ENCODE measurements at regions not wholly inside any gene's neighbourhood (a gene's known extent, or its start where the extent isn't known, plus 50 kb on each side); places are given as distances from the start of the nearest gene placed in this dataset.

GRCh38 chr12:39006286-39006685 lies 100.9 kb upstream of the CPNE8 start:
- no peak for TF ChIP-seq CTCF (IDR thresholded peaks at IDR 0.05; ENCODE audit: extremely low read depth, low read depth, low read length)
- no peak overlapping the region for H3K27ac ChIP-seq (ENCODE audit: low read depth, low read length)
- no peaks in the 10 kb centered on the region for H3K79me2 ChIP-seq (ENCODE audit: insufficient read depth, low read length)
- no peaks in the 10 kb centered on the region for H3K9me3 ChIP-seq (ENCODE audit: low read depth, low read length)
- DNase-seq (ENCODE audit: insufficient read length, low spot score, missing footprints), result no peak
- H2AFZ ChIP-seq (ENCODE audit: low read length), result no peak overlapping the region
- no peaks in the 10 kb centered on the region for H3K27me3 ChIP-seq (ENCODE audit: insufficient read depth, low read length)
- no peaks in the 10 kb centered on the region for H3K36me3 ChIP-seq (ENCODE audit: insufficient read depth, low read length)
- H3K4me2 ChIP-seq (ENCODE audit: insufficient read depth, low read length), result no peak overlapping the region
- H3K4me3 ChIP-seq (ENCODE audit: insufficient read depth, low read length), result no peak overlapping the region
- H4K20me1 ChIP-seq (ENCODE audit: insufficient read depth, low read length), result no peaks in the 10 kb centered on the region
- no peaks in the 10 kb centered on the region for H3K4me1 ChIP-seq (ENCODE audit: insufficient read depth, low read length)

GRCh38 chr12:39005671-39006070 lies 100.3 kb upstream of the CPNE8 start:
- Histone ChIP-seq H3K36me3 (ENCODE audit: insufficient read depth, low read length) (no peaks in the 10 kb centered on the region), H2AFZ (ENCODE audit: low read length) (no peak overlapping the region), H3K27ac (ENCODE audit: low read depth, low read length) (no peak overlapping the region), H3K4me3 (ENCODE audit: insufficient read depth, low read length) (no peak overlapping the region), H3K9me3 (ENCODE audit: low read depth, low read length) (no peaks in the 10 kb centered on the region), H4K20me1 (ENCODE audit: insufficient read depth, low read length) (no peaks in the 10 kb centered on the region), H3K4me2 (ENCODE audit: insufficient read depth, low read length) (no peak overlapping the region), H3K27me3 (ENCODE audit: insufficient read depth, low read length) (no peaks in the 10 kb centered on the region), H3K4me1 (ENCODE audit: insufficient read depth, low read length) (no peaks in the 10 kb centered on the region), H3K79me2 (ENCODE audit: insufficient read depth, low read length) (no peaks in the 10 kb centered on the region)
- TF ChIP-seq CTCF (IDR thresholded peaks at IDR 0.05; ENCODE audit: extremely low read depth, low read depth, low read length), result no peak
- no peak for DNase-seq (ENCODE audit: insufficient read length, low spot score, missing footprints)

GRCh38 chr12:39003541-39004155 lies 98.3 kb upstream of the CPNE8 start:
- H3K27me3 ChIP-seq (ENCODE audit: insufficient read depth, low read length), result no peaks in the 10 kb centered on the region
- no peak overlapping the region for H2AFZ ChIP-seq (ENCODE audit: low read length)
- H3K27ac ChIP-seq (ENCODE audit: low read depth, low read length), result no peak overlapping the region
- no peak overlapping the region for H3K4me3 ChIP-seq (ENCODE audit: insufficient read depth, low read length)
- no peaks in the 10 kb centered on the region for H4K20me1 ChIP-seq (ENCODE audit: insufficient read depth, low read length)
- no peaks in the 10 kb centered on the region for H3K36me3 ChIP-seq (ENCODE audit: insufficient read depth, low read length)
- no peaks in the 10 kb centered on the region for H3K4me1 ChIP-seq (ENCODE audit: insufficient read depth, low read length)
- DNase-seq (ENCODE audit: insufficient read length, low spot score, missing footprints), result no peak
- no peak overlapping the region for H3K4me2 ChIP-seq (ENCODE audit: insufficient read depth, low read length)
- no peaks in the 10 kb centered on the region for H3K9me3 ChIP-seq (ENCODE audit: low read depth, low read length)
- no peaks in the 10 kb centered on the region for H3K79me2 ChIP-seq (ENCODE audit: insufficient read depth, low read length)
- TF ChIP-seq CTCF (IDR thresholded peaks at IDR 0.05; ENCODE audit: extremely low read depth, low read depth, low read length), result no peak

GRCh38 chr12:39000370-39000769 lies 95.0 kb upstream of the CPNE8 start:
- no peak overlapping the region for H3K27ac ChIP-seq (ENCODE audit: low read depth, low read length)
- no peak overlapping the region for H3K4me3 ChIP-seq (ENCODE audit: insufficient read depth, low read length)
- H2AFZ ChIP-seq (ENCODE audit: low read length), result no peak overlapping the region
- no peak for DNase-seq (ENCODE audit: insufficient read length, low spot score, missing footprints)
- no peaks in the 10 kb centered on the region for H4K20me1 ChIP-seq (ENCODE audit: insufficient read depth, low read length)
- H3K4me2 ChIP-seq (ENCODE audit: insufficient read depth, low read length), result no peak overlapping the region
- H3K79me2 ChIP-seq (ENCODE audit: insufficient read depth, low read length), result no peaks in the 10 kb centered on the region
- no peaks in the 10 kb centered on the region for H3K4me1 ChIP-seq (ENCODE audit: insufficient read depth, low read length)
- H3K36me3 ChIP-seq (ENCODE audit: insufficient read depth, low read length), result no peaks in the 10 kb centered on the region
- H3K9me3 ChIP-seq (ENCODE audit: low read depth, low read length), result no peaks in the 10 kb centered on the region
- no peaks in the 10 kb centered on the region for H3K27me3 ChIP-seq (ENCODE audit: insufficient read depth, low read length)
- TF ChIP-seq CTCF (IDR thresholded peaks at IDR 0.05; ENCODE audit: extremely low read depth, low read depth, low read length), result no peak
